A549 (cell line): ENCODE measurements at regions not wholly inside any gene's neighbourhood (a gene's known extent, or its start where the extent isn't known, plus 50 kb on each side); places are given as distances from the start of the nearest gene placed in this dataset.

Experiments
- ATAC-seq, 2 experiments: fragments of 200-7000 bp in 1 of 2; fragments of >200 bp in 1 of 2; cut with Nextera tagmentation in 1 of 2; cut with Tn5 transposase in 1 of 2; 3 replicates each; pipeline versions ENCODE4 v1.8.0 to v1.9.1; 2018 to 2020; ENCODE audit warnings: mild to moderate bottlenecking in 1 of 2, moderate library complexity in 1 of 2
- CTCF ChIA-PET: fragments of 300-600 bp; sonication (Branson Sonifier 250); formaldehyde crosslinking; extraction: SDS; loops from one replicate; lab custom pipeline; 2021; ENCODE audit warnings: antibody characterized with exemption, inconsistent platforms; lab: Yijun Ruan, JAX
- POLR2A ChIA-PET: fragments of 350-600 bp; formaldehyde crosslinking; extraction: SDS; loops from one replicate; lab custom pipeline; 2021; ENCODE audit warnings: antibody characterized with exemption, inconsistent platforms; lab: Yijun Ruan, JAX
- DNase-seq, 2 experiments: peaks; one replicate each; pipeline versions ENCODE4 v3.0.0 to v3.0.0-alpha.2; 2011 to 2016; ENCODE audit warnings: low read depth in 1 of 2, low spot score in 1 of 2
- FAIRE-seq: peaks from 2 replicates; lab custom pipeline; 2011; peaks lifted over from hg19 to GRCh38; lab: Jason Lieb, UNC
- H3K27ac ChIP-seq, 2 experiments: fragments of >200 bp; sonication (Bioruptor Twin); formaldehyde crosslinking; 3 replicates each; pipeline ENCODE4 v1.5.1; 2016 to 2017
- H3K4me1 ChIP-seq: fragments of >200 bp; sonication (Bioruptor Twin); formaldehyde crosslinking; 3 replicates; pipeline ENCODE4 v1.6.1; 2016
- H3K4me2 ChIP-seq: fragments of >200 bp; sonication (Bioruptor Twin); formaldehyde crosslinking; 3 replicates; pipeline ENCODE4 v1.6.1; 2016
- H3K4me3 ChIP-seq: fragments of >200 bp; sonication (Bioruptor Twin); formaldehyde crosslinking; 3 replicates; pipeline ENCODE4 v1.5.1; 2016
- H3K9me3 ChIP-seq: fragments of >200 bp; sonication (Bioruptor Twin); formaldehyde crosslinking; 3 replicates; pipeline ENCODE4 v1.6.1; 2016
- ATOH8 ChIP-seq: fragments of 250-450 bp; sonication (Bioruptor Pico); IDR thresholded peaks from 2 replicates; pipeline ENCODE4 v1.5.0; 2020; ENCODE audit warnings: low read depth, mild to moderate bottlenecking, moderate library complexity
- CBX2 ChIP-seq: fragments of 200-600 bp; sonication (generic); IDR thresholded peaks from 2 replicates; pipeline ENCODE4 v1.6.1; 2016; ENCODE audit warnings: low read depth, mild to moderate bottlenecking, borderline replicate concordance
- CBX8 ChIP-seq: fragments of 200-600 bp; sonication (generic); IDR thresholded peaks from 2 replicates; pipeline ENCODE4 v1.6.1; 2016
- CHD2 ChIP-seq: fragments of 150-350 bp; IDR thresholded peaks from 2 replicates; pipeline ENCODE4 v1.6.1; 2014; ENCODE audit warnings: low read length; ENCODE audit not compliant: partially characterized antibody
- EHF ChIP-seq: fragments of 250-450 bp; sonication (Bioruptor Pico); IDR thresholded peaks from 2 replicates; pipeline ENCODE4 v1.5.0; 2020; ENCODE audit warnings: mild to moderate bottlenecking
- ELK1 ChIP-seq: fragments of 150-350 bp; IDR thresholded peaks from 2 replicates; pipeline ENCODE4 v1.6.1; 2014; ENCODE audit warnings: low read depth, mild to moderate bottlenecking, low read length
- FOSL2 ChIP-seq, 2 experiments: fragments of 450-650 bp in 1 of 2; fragments of >200 bp in 1 of 2; sonication (Bioruptor Twin) in 1 of 2; formaldehyde crosslinking; IDR thresholded peaks; 2 replicates each; pipeline versions ENCODE4 v1.5.0 to v1.6.1; 2016 to 2020; ENCODE audit warnings: mild to moderate bottlenecking in 1 of 2, moderate library complexity in 1 of 2
- FOXS1 ChIP-seq: fragments of 250-450 bp; sonication (Bioruptor Pico); IDR thresholded peaks from 2 replicates; pipeline ENCODE4 v1.5.0; 2020; ENCODE audit warnings: mild to moderate bottlenecking, moderate library complexity
- HDAC2 ChIP-seq: fragments of 200-600 bp; sonication (generic); IDR thresholded peaks from 2 replicates; pipeline ENCODE4 v1.6.1; 2016
- HOXB13 ChIP-seq: fragments of 250-450 bp; sonication (Bioruptor Pico); IDR thresholded peaks from 2 replicates; pipeline ENCODE4 v1.5.0; 2020; ENCODE audit warnings: low read depth, mild to moderate bottlenecking, moderate library complexity
- HOXB5 ChIP-seq: fragments of 250-450 bp; sonication (Bioruptor Pico); IDR thresholded peaks from 2 replicates; pipeline ENCODE4 v1.5.0; 2020; ENCODE audit warnings: mild to moderate bottlenecking, moderate library complexity
- JUNB ChIP-seq: fragments of >200 bp; sonication (Bioruptor Twin); formaldehyde crosslinking; IDR thresholded peaks from 2 replicates; pipeline ENCODE4 v1.6.1; 2016
- KDM1A ChIP-seq: fragments of 200-600 bp; sonication (generic); IDR thresholded peaks from 2 replicates; pipeline ENCODE4 v1.6.1; 2016; ENCODE audit warnings: low read depth, mild to moderate bottlenecking
- MAX ChIP-seq: IDR thresholded peaks from 2 replicates; pipeline ENCODE4 v1.6.1; 2012
- MAZ ChIP-seq: fragments of 150-350 bp; IDR thresholded peaks from 2 replicates; pipeline ENCODE4 v1.6.1; 2014; ENCODE audit warnings: antibody characterized with exemption, low read depth, low read length, borderline replicate concordance
- MYC ChIP-seq: IDR thresholded peaks from 2 replicates; pipeline ENCODE4 v1.6.1; 2012; ENCODE audit warnings: mild to moderate bottlenecking, inconsistent platforms, low read length, improper control_type of control experiment, borderline replicate concordance
- NFE2L2 ChIP-seq: fragments of 150-350 bp; conservative IDR thresholded peaks from 2 replicates; pipeline ENCODE4 v1.6.1; 2014; ENCODE audit warnings: low read length
- NR3C1 ChIP-seq: fragments of >200 bp; sonication (Bioruptor Twin); formaldehyde crosslinking; IDR thresholded peaks from 3 replicates; pipeline ENCODE4 v1.6.1; 2017
- PHF8 ChIP-seq: fragments of 200-600 bp; sonication (generic); IDR thresholded peaks from 2 replicates; pipeline ENCODE4 v1.6.1; 2016; ENCODE audit warnings: low read depth, mild to moderate bottlenecking, antibody characterized with exemption, moderate library complexity, borderline replicate concordance
- POLR2A ChIP-seq: IDR thresholded peaks from 2 replicates; pipeline ENCODE4 v1.6.1; 2012; ENCODE audit warnings: mild to moderate bottlenecking, low read length
- RAD21 ChIP-seq, 2 experiments: fragments of >200 bp in 1 of 2; sonication (Bioruptor Twin) in 1 of 2; formaldehyde crosslinking in 1 of 2; IDR thresholded peaks in 1 of 2; conservative IDR thresholded peaks in 1 of 2; 2 replicates in 1 of 2; 3 replicates in 1 of 2; pipeline ENCODE4 v1.6.1; 2012 to 2018; ENCODE audit warnings: inconsistent platforms in 1 of 2
- REST ChIP-seq: fragments of 200-600 bp; sonication (generic); IDR thresholded peaks from 2 replicates; pipeline ENCODE4 v1.6.1; 2016; ENCODE audit warnings: antibody characterized with exemption, mild to moderate bottlenecking, moderate library complexity
- RFX5 ChIP-seq: fragments of 450-650 bp; IDR thresholded peaks from 2 replicates; pipeline ENCODE4 v1.7.1; 2014; ENCODE audit warnings: antibody characterized with exemption, mild to moderate bottlenecking, moderate library complexity
- TFCP2L1 ChIP-seq: fragments of 250-450 bp; sonication (Bioruptor Pico); IDR thresholded peaks from 2 replicates; pipeline ENCODE4 v1.5.0; 2021; ENCODE audit warnings: mild to moderate bottlenecking
- USF2 ChIP-seq: fragments of 450-650 bp; IDR thresholded peaks from 2 replicates; pipeline ENCODE4 v1.6.1; 2014; ENCODE audit warnings: antibody characterized with exemption
- ZNF302 ChIP-seq: fragments of 250-450 bp; sonication (Bioruptor Pico); IDR thresholded peaks from 2 replicates; pipeline ENCODE4 v1.9.0; 2021; ENCODE audit warnings: inconsistent platforms, mild to moderate bottlenecking, moderate library complexity
- ZSCAN20 ChIP-seq: fragments of 250-450 bp; sonication (Bioruptor Pico); IDR thresholded peaks from 2 replicates; pipeline ENCODE4 v1.8.0; 2022; ENCODE audit warnings: mild to moderate bottlenecking, moderate library complexity
- WGBS: methylation state at CpG from one replicate; pipeline ENCODE4 v1.1.6; 2017; ENCODE audit errors: missing lambda C conversion rate; 5-methylcytosine and 5-hydroxymethylcytosine counted together

GRCh38 chr7:52088008-52088901, 771.6 kb upstream of the COBL start:
- Histone ChIP-seq H3K27ac (no peak overlapping the region), H3K9me3 (no peaks in the 10 kb centered on the region), H3K4me3 (no peak overlapping the region), H3K4me1 (no peaks in the 10 kb centered on the region), H3K4me2 (no peak overlapping the region)
- no peak for FAIRE-seq
- no peak for ATAC-seq
- no peak for DNase-seq
- CTCF ChIA-PET = no interaction called here
- 58% methylated on average over 44 of the region's 49 CpGs for WGBS
- POLR2A ChIA-PET = no interaction called here
- TF ChIP-seq CBX8 (no peak), FOXS1 (CRISPR knock-in tag) (no peak), MYC (no peak)

GRCh38 chr7:52085610-52086009, 769.0 kb upstream of the COBL start:
- no peak overlapping the region for H3K27ac ChIP-seq
- no peak overlapping the region for H3K4me2 ChIP-seq
- DNase-seq (no peak), ATAC-seq (no peak), FAIRE-seq (no peak)
- H3K4me1 ChIP-seq = no peaks in the 10 kb centered on the region
- ChIA-PET CTCF (interaction anchor here (0.6 kb wide), 1 partner anchor 1878 kb away, joined by 3 read pairs; no protein-coding TSS in a partner anchor), POLR2A (no interaction called here)
- no peaks in the 10 kb centered on the region for H3K9me3 ChIP-seq
- no peak for TF ChIP-seq PHF8
- no peak for TF ChIP-seq ATOH8 (CRISPR knock-in tag)
- no peak for TF ChIP-seq RFX5
- TF ChIP-seq REST = no peak
- TF ChIP-seq CBX2 = no peak
- no peak for TF ChIP-seq ZSCAN20 (CRISPR knock-in tag)
- no peak for TF ChIP-seq MAX
- no peak for TF ChIP-seq NR3C1
- no peak for TF ChIP-seq EHF
- no peak for TF ChIP-seq KDM1A
- TF ChIP-seq USF2 = no peak
- TF ChIP-seq HDAC2 = no peak
- TF ChIP-seq ZNF302 (CRISPR knock-in tag) = no peak
- no peak overlapping the region for H3K4me3 ChIP-seq
- WGBS = 0% methylated on average over 2 of the region's 2 CpGs

GRCh38 chr7:52080493-52080892, 763.9 kb upstream of the COBL start:
- ATAC-seq (no peak), DNase-seq (no peak), FAIRE-seq (no peak)
- H3K4me2 ChIP-seq = no peak overlapping the region
- H3K9me3 ChIP-seq = no peaks in the 10 kb centered on the region
- whole genome bisulfite sequencing = 0% methylated on average over 2 of the region's 2 CpGs
- ChIA-PET CTCF (no interaction called here), POLR2A (no interaction called here)
- H3K27ac ChIP-seq = no peak overlapping the region
- H3K4me3 ChIP-seq = no peak overlapping the region
- no peaks in the 10 kb centered on the region for H3K4me1 ChIP-seq
- TF ChIP-seq ELK1 = no peak
- TF ChIP-seq CHD2 = no peak
- no peak for TF ChIP-seq FOXS1 (CRISPR knock-in tag)
- TF ChIP-seq ATOH8 (CRISPR knock-in tag) = no peak
- no peak for TF ChIP-seq ZSCAN20 (CRISPR knock-in tag)
- TF ChIP-seq NR3C1 = no peak
- TF ChIP-seq RAD21 (conservative IDR thresholded peaks at IDR 0.05 in 1 of 2, IDR thresholded peaks at IDR 0.05 in 1 of 2) = no peak
- TF ChIP-seq TFCP2L1 (CRISPR knock-in tag) = no peak
- TF ChIP-seq HOXB5 (CRISPR knock-in tag) = no peak
- no peak for TF ChIP-seq NFE2L2
- TF ChIP-seq HOXB13 (CRISPR knock-in tag) = no peak
- TF ChIP-seq MAZ = no peak
- no peak for TF ChIP-seq POLR2A
- TF ChIP-seq EHF = no peak
- TF ChIP-seq JUNB = no peak
- no peak for TF ChIP-seq FOSL2 (IDR thresholded peaks at IDR 0.05)
- no peak for TF ChIP-seq FOSL2 (CRISPR knock-in tag; IDR thresholded peaks at IDR 0.05)
